HCT116 (cell line): ENCODE measurements at regions not wholly inside any gene's neighbourhood (a gene's known extent, or its start where the extent isn't known, plus 50 kb on each side); places are given as distances from the start of the nearest gene placed in this dataset.

ENCODE experiments used
- ATAC-seq: fragments of 200-7000 bp; cut with Tn5 transposase; 2 replicates; pipeline ENCODE4 v1.9.1; 2020; ENCODE audit warnings: mild to moderate bottlenecking, moderate library complexity
- BruUV-seq: library from RNA; stranded (reverse); fragments of 400-500 nt; replicated peaks from 2 replicates; lab custom pipeline; 2021; lab: Mats Ljungman, UMichigan
- CTCF ChIA-PET: fragments of 300-600 bp; sonication (Branson Sonifier 250); formaldehyde crosslinking; loops from one replicate; lab custom pipeline; 2021; ENCODE audit warnings: antibody characterized with exemption; lab: Charles Lee
- POLR2A ChIA-PET: fragments of 300-600, 350-600 bp; sonication (Branson Sonifier 250); formaldehyde crosslinking; loops from one replicate; lab custom pipeline; 2021; ENCODE audit warnings: antibody characterized with exemption; lab: Charles Lee
- RAD21 ChIA-PET, 2 experiments: fragments of 300-600 bp; sonication (Branson Sonifier 250); formaldehyde crosslinking; loops; one replicate each; lab custom pipeline; 2023; ENCODE audit warnings: low total read pairs in 2 of 2; ENCODE audit not compliant: uncharacterized antibody in 2 of 2, unreplicated experiment in 2 of 2, low non-redundant PET in 1 of 2; lab: Charles Lee
- DNase-seq: peaks from one replicate; pipeline ENCODE4 v3.0.0-alpha.2; 2010; ENCODE audit warnings: low read depth, low spot score
- H2AFZ ChIP-seq: fragments of 200-600 bp; shearing (Covaris generic), sonication (generic); 2 replicates; pipeline ENCODE4 v1.6.1; 2017; ENCODE audit warnings: low read depth, mixed run types, mixed read lengths, antibody characterized with exemption, low read length; ENCODE audit not compliant: poor library complexity, severe bottlenecking
- H3K27ac ChIP-seq: 2 replicates; pipeline ENCODE4 v1.5.1; 2012; ENCODE audit warnings: low read depth, low read length
- H3K27me3 ChIP-seq: fragments of 200-600 bp; sonication (generic); 2 replicates; pipeline ENCODE4 v1.6.1; 2016; ENCODE audit warnings: mixed run types, low read length, mixed read lengths; ENCODE audit not compliant: insufficient read depth
- H3K36me3 ChIP-seq, 2 experiments: fragments of 200-500 bp in 1 of 2; fragments of 200-600 bp in 1 of 2; sonication (Bioruptor generic) in 1 of 2; sonication (generic) in 1 of 2; 2 replicates each; pipeline versions ENCODE4 v1.5.1 to v1.6.1; 2014 to 2016; ENCODE audit warnings: low read length in 2 of 2, inconsistent platforms in 1 of 2, mixed read lengths in 1 of 2, mixed run types in 1 of 2; ENCODE audit not compliant: insufficient read depth in 2 of 2, control insufficient read depth in 1 of 2
- H3K4me1 ChIP-seq, 2 experiments: fragments of 200-600 bp in 1 of 2; sonication (generic) in 1 of 2; 2 replicates each; pipeline versions ENCODE4 v1.5.1 to v1.6.1; 2012 to 2017; ENCODE audit warnings: low read length in 2 of 2, inconsistent platforms in 1 of 2, mild to moderate bottlenecking in 1 of 2, mixed read lengths in 1 of 2, mixed run types in 1 of 2, moderate library complexity in 1 of 2; ENCODE audit not compliant: insufficient read depth in 2 of 2, control insufficient read depth in 1 of 2
- H3K4me2 ChIP-seq: fragments of 200-600 bp; sonication (generic); 2 replicates; pipeline ENCODE4 v1.6.1; 2017; ENCODE audit warnings: mixed run types, low read length, mixed read lengths
- H3K4me3 ChIP-seq, 2 experiments: fragments of 200-600 bp in 1 of 2; sonication (generic) in 1 of 2; replicated peaks in 1 of 2; 2 replicates each; pipeline ENCODE4 v1.5.1; 2011 to 2016; ENCODE audit warnings: low read length in 2 of 2, control low read depth in 1 of 2, low read depth in 1 of 2, mild to moderate bottlenecking in 1 of 2, mixed read lengths in 1 of 2, mixed run types in 1 of 2
- H3K79me2 ChIP-seq: fragments of 200-600 bp; sonication (generic); 2 replicates; pipeline ENCODE4 v1.6.1; 2017; ENCODE audit warnings: mild to moderate bottlenecking, mixed run types, low read length, moderate library complexity, mixed read lengths; ENCODE audit not compliant: insufficient read depth
- H3K9ac ChIP-seq: fragments of 200-600 bp; sonication (generic); 2 replicates; pipeline ENCODE4 v1.6.1; 2016; ENCODE audit warnings: low read length, mixed read lengths
- H3K9me2 ChIP-seq: fragments of 200-600 bp; sonication (generic), shearing (Covaris generic); 2 replicates; pipeline ENCODE4 v1.6.1; 2017; ENCODE audit warnings: mixed run types, mild to moderate bottlenecking, moderate library complexity; ENCODE audit not compliant: insufficient read depth
- H3K9me3 ChIP-seq, 2 experiments: fragments of 200-500 bp in 1 of 2; fragments of 200-600 bp in 1 of 2; sonication (Bioruptor generic) in 1 of 2; sonication (generic) in 1 of 2; 2 replicates each; pipeline ENCODE4 v1.6.1; 2014 to 2017; ENCODE audit warnings: low read length in 2 of 2, mixed read lengths in 2 of 2, inconsistent platforms in 1 of 2, low read depth in 1 of 2, mild to moderate bottlenecking in 1 of 2, mixed run types in 1 of 2, moderate library complexity in 1 of 2; ENCODE audit not compliant: control insufficient read depth in 1 of 2, insufficient read depth in 1 of 2
- H4K20me1 ChIP-seq: fragments of 200-600 bp; sonication (generic), shearing (Covaris generic); 2 replicates; pipeline ENCODE4 v1.6.1; 2017; ENCODE audit warnings: mixed run types, mild to moderate bottlenecking, moderate library complexity; ENCODE audit not compliant: insufficient read depth
- CBX3 ChIP-seq: IDR thresholded peaks from 2 replicates; pipeline ENCODE4 v1.6.1; 2012; ENCODE audit warnings: low read depth
- CEBPB ChIP-seq: IDR thresholded peaks from 2 replicates; pipeline ENCODE4 v1.6.1; 2012; ENCODE audit warnings: low read depth
- EGR1 ChIP-seq: IDR thresholded peaks from 2 replicates; pipeline ENCODE4 v1.6.1; 2012; ENCODE audit warnings: low read depth
- EZH2phosphoT487 ChIP-seq: fragments of 200-600 bp; IDR thresholded peaks from 2 replicates; pipeline ENCODE4 v1.6.1; 2018; ENCODE audit warnings: antibody characterized with exemption, borderline replicate concordance
- FOSL1 ChIP-seq: IDR thresholded peaks from 2 replicates; pipeline ENCODE4 v1.6.1; 2012; ENCODE audit warnings: low read depth
- JUND ChIP-seq: IDR thresholded peaks from 2 replicates; pipeline ENCODE4 v1.6.1; 2012
- MAX ChIP-seq: IDR thresholded peaks from 2 replicates; pipeline ENCODE4 v1.6.1; 2012
- POLR2AphosphoS5 ChIP-seq: IDR thresholded peaks from 2 replicates; pipeline ENCODE4 v1.6.1; 2011; ENCODE audit warnings: mild to moderate bottlenecking, low read depth, low read length, moderate library complexity
- RAD21 ChIP-seq: IDR thresholded peaks from 2 replicates; pipeline ENCODE4 v1.6.1; 2012; ENCODE audit warnings: low read depth, mild to moderate bottlenecking
- SIN3A ChIP-seq: IDR thresholded peaks from 2 replicates; pipeline ENCODE4 v1.6.1; 2012; ENCODE audit warnings: low read depth
- SP1 ChIP-seq: IDR thresholded peaks from 2 replicates; pipeline ENCODE4 v1.6.1; 2012; ENCODE audit warnings: low read depth
- SRF ChIP-seq: IDR thresholded peaks from 2 replicates; pipeline ENCODE4 v1.6.1; 2012; ENCODE audit warnings: low read depth
- YY1 ChIP-seq: IDR thresholded peaks from 2 replicates; pipeline ENCODE4 v1.6.1; 2011; ENCODE audit warnings: low read length, low read depth, moderate library complexity, mild to moderate bottlenecking; ENCODE audit not compliant: insufficient replicate concordance; ENCODE audit errors: extremely low read depth
- ZNF274 ChIP-seq: fragments of 200-500 bp; sonication (Bioruptor generic); IDR thresholded peaks from 2 replicates; pipeline ENCODE4 v1.6.1; 2014; ENCODE audit warnings: mild to moderate bottlenecking, low read depth, low read length, inconsistent platforms
- intact Hi-C: fragments of 100-400 bp; cut with micrococcal nuclease; formaldehyde crosslinking; loops from 2 replicates; pipeline ENCODE4 v1.10.0; 2022

- no peak for ATAC-seq
- Histone ChIP-seq H2AFZ (no peak overlapping the region), H3K9me2 (no peaks in the 10 kb centered on the region), H3K79me2 (no peaks in the 10 kb centered on the region), H3K27me3 (no peaks in the 10 kb centered on the region), H3K27ac (no peak overlapping the region), H3K9me3 (no peaks in the 10 kb centered on the region)
- intact Hi-C loops: no loop called here
- TF ChIP-seq CEBPB (no peak), ZNF274 (no peak), SIN3A (no peak), SP1 (no peak), EGR1 (no peak), RAD21 (no peak), YY1 (no peak)
- TF ChIP-seq, all 23 proteins: peak for 0
- Histone ChIP-seq H3K9ac (no peak overlapping the region), H4K20me1 (no peaks in the 10 kb centered on the region), H3K36me3 (no peaks in the 10 kb centered on the region), H3K4me3 (no peak overlapping the region), H3K4me2 (no peak overlapping the region), H3K4me1 (peaks cover 0 to 4% of the 10 kb centered on the region in 2 experiments; a peak in 1 of 4 replicates)
- DNase-seq: no peak
- ChIA-PET CTCF (no interaction called here), POLR2A (interaction anchor here (0.6 kb wide), 1 partner anchor 76 kb away, joined by 4 read pairs; no protein-coding TSS in a partner anchor), RAD21 (no interaction called here)
- BruUV-seq: no TSS peak
Observed at GRCh38 chr6:105650347-105650746, 247.5 kb upstream of the PREP start.

- intact Hi-C loops: no loop called here
- Histone ChIP-seq H3K79me2 (no peaks in the 10 kb centered on the region), H3K27me3 (no peaks in the 10 kb centered on the region), H3K36me3 (no peaks in the 10 kb centered on the region), H2AFZ (no peak overlapping the region), H3K4me3 (no peak overlapping the region), H4K20me1 (no peaks in the 10 kb centered on the region), H3K4me1 (peaks cover 0 to 4% of the 10 kb centered on the region in 2 experiments; a peak in 1 of 4 replicates), H3K9me2 (no peaks in the 10 kb centered on the region), H3K9me3 (no peaks in the 10 kb centered on the region), H3K27ac (no peak overlapping the region), H3K4me2 (no peak overlapping the region), H3K9ac (no peak overlapping the region)
- ChIA-PET RAD21 (no interaction called here), POLR2A (no interaction called here), CTCF (no interaction called here)
- DNase-seq (no peak), ATAC-seq (no peak)
- BruUV-seq: no TSS peak
- TF ChIP-seq CEBPB (no peak), SRF (no peak), EZH2phosphoT487 (no peak), POLR2AphosphoS5 (no peak), MAX (no peak), FOSL1 (no peak), CBX3 (no peak), JUND (no peak)
Observed at GRCh38 chr6:105649192-105649591, 246.3 kb upstream of the PREP start.
